Upper lobe of left lung (tissue), 6 donors: ENCODE measurements at regions not wholly inside any gene's neighbourhood (a gene's known extent, or its start where the extent isn't known, plus 50 kb on each side); places are given as distances from the start of the nearest gene placed in this dataset.

ENCODE experiments used
- ATAC-seq, 2 donors: fragments of 200-7000 bp; cut with Tn5 transposase; one replicate each; pipeline ENCODE4 v1.9.1; 2022; ENCODE audit warnings: mild to moderate bottlenecking in 2 of 2, moderate library complexity in 2 of 2; ENCODE audit not compliant: low FRiP score in 2 of 2
- DNase-seq, 2 donors: peaks; one replicate each; pipeline ENCODE4 v3.0.0-alpha.2; 2019 to 2020
- H3K27ac ChIP-seq, 4 donors: fragments of 200-600 bp; sonication (generic); one replicate each; pipeline ENCODE4 v1.5.1; 2016 to 2019
- H3K27me3 ChIP-seq, 4 donors: fragments of 200-600 bp; sonication (generic); one replicate each; pipeline ENCODE4 v1.5.1; 2017 to 2019
- H3K36me3 ChIP-seq, 4 donors: fragments of 200-600 bp; sonication (generic); one replicate each; pipeline ENCODE4 v1.5.1; 2016 to 2019
- H3K4me1 ChIP-seq, 4 donors: fragments of 200-600 bp; sonication (generic); one replicate each; pipeline ENCODE4 v1.5.1; 2018 to 2019
- H3K4me3 ChIP-seq, 4 donors: fragments of 200-600 bp; sonication (generic); one replicate each; pipeline ENCODE4 v1.5.1; 2017 to 2019; ENCODE audit warnings: mild to moderate bottlenecking in 2 of 4, moderate library complexity in 1 of 4
- H3K9me3 ChIP-seq, 4 donors: fragments of 200-600 bp; sonication (generic); one replicate each; pipeline ENCODE4 v1.5.1; 2018 to 2019
- EP300 ChIP-seq, 4 donors: sonication (generic); formaldehyde crosslinking; IDR thresholded peaks; one replicate each; pipeline ENCODE4 v1.5.1; 2017; ENCODE audit warnings: antibody characterized with exemption in 4 of 4, control low read depth in 2 of 4
- POLR2A ChIP-seq, 4 donors: fragments of 450-650 bp; IDR thresholded peaks; one replicate each; pipeline ENCODE4 v1.5.1; 2016 to 2017; ENCODE audit warnings: antibody characterized with exemption in 4 of 4, mild to moderate bottlenecking in 2 of 4
- POLR2AphosphoS5 ChIP-seq, 2 donors: sonication (generic); formaldehyde crosslinking; IDR thresholded peaks; one replicate each; pipeline ENCODE4 v1.5.1; 2017; ENCODE audit warnings: antibody characterized with exemption in 2 of 2
- WGBS, 2 donors: methylation state at CpG; one replicate each; pipeline ENCODE4 v1.1.5; 2017 to 2018; 5-methylcytosine and 5-hydroxymethylcytosine counted together
- TF ChIP-seq, protein P1 (sequence below), 6 experiments: fragments of 450-650 bp in 4 of 6; fragments of 200-600 bp in 2 of 6; sonication (generic) in 2 of 6; IDR thresholded peaks; one replicate each; pipeline ENCODE4 v1.5.1; 2016 to 2019; ENCODE audit warnings: antibody characterized with exemption in 6 of 6
- donor health status: DM: no; HTN: no; CAD: no; lungs with moderate emphysema.
- donor health status: DM: no; HTN: yes; CAD: no; lungs with severe emphysema.

GRCh38 chr3:107976202-107976800 lies 114.5 kb downstream of the CD47 start:
- no peak overlapping the region for H3K4me3 ChIP-seq
- no peak for TF ChIP-seq EP300 (IDR thresholded peaks at IDR 0.05)
- TF ChIP-seq POLR2A (IDR thresholded peaks at IDR 0.05): no peak
- TF ChIP-seq POLR2AphosphoS5 (IDR thresholded peaks at IDR 0.05): no peak
- TF ChIP-seq, protein P1, sequence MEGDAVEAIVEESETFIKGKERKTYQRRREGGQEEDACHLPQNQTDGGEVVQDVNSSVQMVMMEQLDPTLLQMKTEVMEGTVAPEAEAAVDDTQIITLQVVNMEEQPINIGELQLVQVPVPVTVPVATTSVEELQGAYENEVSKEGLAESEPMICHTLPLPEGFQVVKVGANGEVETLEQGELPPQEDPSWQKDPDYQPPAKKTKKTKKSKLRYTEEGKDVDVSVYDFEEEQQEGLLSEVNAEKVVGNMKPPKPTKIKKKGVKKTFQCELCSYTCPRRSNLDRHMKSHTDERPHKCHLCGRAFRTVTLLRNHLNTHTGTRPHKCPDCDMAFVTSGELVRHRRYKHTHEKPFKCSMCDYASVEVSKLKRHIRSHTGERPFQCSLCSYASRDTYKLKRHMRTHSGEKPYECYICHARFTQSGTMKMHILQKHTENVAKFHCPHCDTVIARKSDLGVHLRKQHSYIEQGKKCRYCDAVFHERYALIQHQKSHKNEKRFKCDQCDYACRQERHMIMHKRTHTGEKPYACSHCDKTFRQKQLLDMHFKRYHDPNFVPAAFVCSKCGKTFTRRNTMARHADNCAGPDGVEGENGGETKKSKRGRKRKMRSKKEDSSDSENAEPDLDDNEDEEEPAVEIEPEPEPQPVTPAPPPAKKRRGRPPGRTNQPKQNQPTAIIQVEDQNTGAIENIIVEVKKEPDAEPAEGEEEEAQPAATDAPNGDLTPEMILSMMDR (IDR thresholded peaks at IDR 0.05): no peak
- no peak for ATAC-seq
- WGBS, 2 donors: 91 to 92% methylated on average over 5 of the region's 5 CpGs
- no peaks in the 10 kb centered on the region for H3K36me3 ChIP-seq
- no peak overlapping the region for H3K27ac ChIP-seq
- no peak for DNase-seq
- H3K27me3 ChIP-seq: no peaks in the 10 kb centered on the region
- peaks cover 0 to under 1% (median under 1%) of the 10 kb centered on the region in 4 donors for H3K4me1 ChIP-seq
- H3K9me3 ChIP-seq: no peaks in the 10 kb centered on the region

DNA sequence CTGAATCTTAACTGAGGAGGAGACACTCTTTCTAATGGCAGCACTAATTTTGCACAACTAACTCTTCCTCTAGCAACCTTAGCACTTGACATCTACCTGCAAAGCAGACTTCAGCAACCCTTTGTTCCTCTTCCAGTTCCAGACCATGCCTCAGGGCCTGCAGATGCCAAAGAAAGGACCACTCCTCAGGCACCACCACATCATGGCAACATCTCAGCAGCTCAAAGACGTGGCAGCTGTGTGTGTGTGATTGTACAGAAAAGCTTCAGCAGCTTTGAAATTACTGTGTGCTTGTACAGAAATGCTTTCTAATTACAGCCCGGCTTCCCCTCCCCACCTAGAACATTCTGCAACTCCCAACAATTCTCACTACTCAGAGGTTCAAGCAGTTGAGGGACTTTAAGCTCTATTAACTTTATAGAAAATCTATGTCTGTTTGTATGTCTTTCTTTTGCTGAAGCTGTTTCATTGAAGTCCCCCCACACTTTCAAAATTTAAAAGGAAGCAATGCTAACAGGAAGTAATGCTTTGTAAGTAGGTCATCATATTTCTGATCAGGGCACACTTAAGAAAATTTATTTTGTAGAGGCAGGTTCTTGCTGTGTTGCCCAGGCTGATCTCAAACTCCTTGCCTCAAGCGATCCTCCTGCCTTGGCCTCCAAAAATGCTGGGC lies 115.2 kb downstream of the CD47 start:
- H3K27me3 ChIP-seq: no peaks in the 10 kb centered on the region
- TF ChIP-seq EP300 (IDR thresholded peaks at IDR 0.05): no peak
- TF ChIP-seq, protein P1 (IDR thresholded peaks at IDR 0.05): no peak
- TF ChIP-seq POLR2AphosphoS5 (IDR thresholded peaks at IDR 0.05): no peak
- no peak for TF ChIP-seq POLR2A (IDR thresholded peaks at IDR 0.05)

DNA sequence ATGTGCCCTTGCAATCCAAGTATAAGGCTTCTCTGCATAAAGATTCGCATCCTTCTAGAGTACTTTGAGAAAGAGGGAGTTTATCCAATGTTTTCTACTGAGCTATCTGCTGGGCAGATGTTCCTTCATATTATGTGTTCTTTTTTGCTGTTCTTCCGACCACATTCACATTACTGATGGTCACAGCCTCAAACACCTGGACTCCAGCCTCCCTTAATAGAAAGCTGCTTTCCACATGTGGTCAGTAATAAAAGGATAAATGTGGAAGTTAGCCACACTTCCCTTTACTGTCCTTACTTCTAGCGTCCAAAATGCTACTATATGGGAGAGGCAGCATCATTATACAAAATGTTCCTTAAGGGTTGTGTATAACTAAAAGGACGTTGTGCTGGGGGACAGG lies 116.9 kb downstream of the CD47 start:
- no peak for TF ChIP-seq POLR2AphosphoS5 (IDR thresholded peaks at IDR 0.05)
- TF ChIP-seq EP300 (IDR thresholded peaks at IDR 0.05): no peak
- TF ChIP-seq POLR2A (IDR thresholded peaks at IDR 0.05): no peak
- TF ChIP-seq, protein P1 (IDR thresholded peaks at IDR 0.05): no peak
- WGBS, 2 donors: 85 to 90% methylated on average over 4 of the region's 4 CpGs
- no peak overlapping the region for H3K4me3 ChIP-seq
- no peak overlapping the region for H3K27ac ChIP-seq
- H3K36me3 ChIP-seq: no peaks in the 10 kb centered on the region
- ATAC-seq (no peak), DNase-seq (no peak)
- peaks cover 10 to 12% (median 11%) of the 10 kb centered on the region in 4 donors for H3K4me1 ChIP-seq
- H3K27me3 ChIP-seq: no peaks in the 10 kb centered on the region
- no peaks in the 10 kb centered on the region for H3K9me3 ChIP-seq

More for the DNA sequence above, 115.2 kb downstream of the CD47 start:
- ATAC-seq (no peak), DNase-seq (no peak)
- H3K9me3 ChIP-seq: no peaks in the 10 kb centered on the region
- peaks cover under 1 to 3% (median 1%) of the 10 kb centered on the region in 4 donors for H3K4me1 ChIP-seq
- no peak overlapping the region for H3K27ac ChIP-seq
- no peak overlapping the region for H3K4me3 ChIP-seq
- no peaks in the 10 kb centered on the region for H3K36me3 ChIP-seq
- WGBS, 2 donors: 89 to 90% methylated on average over 3 of the region's 3 CpGs

- Histone ChIP-seq H3K27me3 (no peaks in the 10 kb centered on the region), H3K4me3 (no peak overlapping the region), H3K9me3 (no peaks in the 10 kb centered on the region), H3K36me3 (no peaks in the 10 kb centered on the region), H3K4me1 (peaks cover 10 to 12% (median 11%) of the 10 kb centered on the region in 4 donors), H3K27ac (no peak overlapping the region)
- no peak for ATAC-seq
- TF ChIP-seq, protein P1 (IDR thresholded peaks at IDR 0.05): no peak
- TF ChIP-seq POLR2A (IDR thresholded peaks at IDR 0.05) (no peak), EP300 (IDR thresholded peaks at IDR 0.05) (no peak), POLR2AphosphoS5 (IDR thresholded peaks at IDR 0.05) (no peak)
- DNase-seq: no peak
- 94 to 98% methylated on average over 2 of the region's 2 CpGs for WGBS, 2 donors
Measured at GRCh38 chr3:107973152-107973551, 117.7 kb downstream of the CD47 start.
